Stimulated activated CD4-positive, alpha-beta T cell treated with anti-CD3 and anti-CD28 coated beads, Interleukin-1b, Interleukin-23, amount 100 ng/mL, for 1 hour (primary cell): ENCODE measurements at regions not wholly inside any gene's neighbourhood (a gene's known extent, or its start where the extent isn't known, plus 50 kb on each side); places are given as distances from the start of the nearest gene placed in this dataset.

Experiments
- DNase-seq, 2 donors: peaks; one replicate each; pipeline ENCODE4 v3.0.0-alpha.2; 2020; ENCODE audit warnings: low read depth in 2 of 2

DNA sequence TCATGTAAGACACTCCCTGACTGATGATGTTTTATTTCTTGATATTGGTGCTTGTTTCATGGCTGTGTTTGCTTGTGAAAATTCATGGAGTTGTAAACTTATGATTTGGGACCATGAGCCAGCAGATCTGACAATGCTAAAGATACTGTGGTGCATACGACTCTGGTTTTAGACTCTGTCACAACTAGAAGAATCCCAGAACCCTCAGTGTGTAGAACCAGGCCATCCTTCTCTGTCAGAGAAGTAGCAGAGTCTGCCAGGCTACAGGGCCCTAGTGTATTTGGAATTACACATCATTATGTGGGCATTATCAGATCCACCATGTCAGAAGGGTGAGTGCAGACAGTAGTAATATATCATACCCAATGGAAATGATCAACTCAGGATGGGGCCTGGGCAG lies 209.8 kb upstream of the POU2AF2 start:
- DNase-seq, result no peak

DNA sequence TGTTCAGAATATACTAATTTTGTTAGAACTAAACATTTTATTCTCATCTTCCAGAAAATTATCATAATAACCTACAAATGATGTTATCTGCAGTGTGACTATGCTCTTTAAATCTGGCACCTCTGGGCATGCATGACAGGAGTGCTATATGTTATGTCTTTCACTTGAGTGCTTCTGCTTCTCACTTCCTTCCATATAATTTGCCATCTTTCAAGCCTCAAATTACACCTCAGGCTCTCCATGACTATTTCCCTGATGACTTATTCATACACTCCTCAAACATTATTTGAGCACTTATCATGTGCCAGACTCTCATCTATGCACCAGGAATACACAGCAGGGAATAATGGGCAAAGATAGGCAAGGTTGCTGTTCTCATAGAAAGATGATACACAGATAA lies 219.3 kb upstream of the POU2AF2 start:
- DNase-seq, result no peak

DNA sequence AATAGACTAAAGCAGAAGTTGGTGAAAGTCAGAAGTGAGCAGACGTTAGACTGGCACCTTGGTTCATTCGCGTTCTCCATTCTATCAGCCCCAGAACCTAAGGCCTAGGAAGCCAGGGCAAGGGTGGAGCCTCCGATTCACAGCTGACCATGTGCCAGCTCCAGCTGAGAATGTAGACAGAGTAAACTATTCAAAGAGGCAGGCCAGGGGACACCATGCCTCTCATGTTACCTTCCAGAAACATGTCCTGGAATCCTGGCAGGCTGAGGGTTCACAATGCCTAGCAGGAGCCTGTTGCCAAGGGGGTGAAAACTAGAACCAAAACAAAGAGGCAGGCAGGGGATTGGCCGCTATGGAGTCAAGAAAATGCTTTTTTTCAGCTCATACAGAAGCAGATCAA lies 224.4 kb upstream of the POU2AF2 start:
- DNase-seq, result no peak

GRCh38 chr11:111019871-111020670 lies 225.5 kb upstream of the POU2AF2 start:
- DNase-seq, result no peak

- no peak for DNase-seq
These were observed 226.1 kb upstream of the POU2AF2 start for GRCh38 chr11:111019451-111019850.

- no peak for DNase-seq
These were observed 227.0 kb upstream of the POU2AF2 start for GRCh38 chr11:111018566-111018965.

DNA sequence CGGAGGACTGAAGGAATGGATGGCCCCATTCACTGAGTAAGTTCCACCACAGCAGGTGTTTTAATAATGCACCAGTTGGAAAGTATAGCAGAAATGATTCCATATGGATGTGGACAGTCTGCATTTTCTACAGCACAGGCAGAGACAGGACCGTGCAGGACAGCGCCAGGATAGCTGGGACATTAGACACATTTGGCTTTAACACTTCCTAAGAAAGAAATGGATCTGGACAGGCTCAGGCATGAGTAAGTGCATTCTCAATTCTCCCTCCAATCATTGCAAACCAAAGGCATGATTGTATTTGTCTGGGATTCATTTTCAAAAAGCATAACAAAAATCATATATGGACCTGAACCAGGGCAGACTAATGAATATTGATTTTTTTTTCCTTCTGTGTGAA lies 233.0 kb upstream of the POU2AF2 start:
- no peak for DNase-seq

DNA sequence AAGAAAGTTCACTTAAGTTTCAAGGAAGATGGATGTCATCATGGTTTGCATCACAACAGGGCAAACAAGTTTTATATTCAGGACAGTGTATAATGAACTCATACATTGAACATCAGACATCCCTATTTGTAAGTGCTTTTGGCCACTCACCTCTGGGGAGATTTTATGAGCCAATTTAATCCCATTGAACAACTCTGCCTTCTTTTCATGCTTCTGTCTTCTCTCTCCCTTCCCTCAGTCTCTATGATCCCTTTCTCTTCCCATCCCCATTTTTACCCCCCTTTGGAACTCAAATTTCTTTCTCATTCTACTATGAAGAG lies 234.3 kb upstream of the POU2AF2 start:
- DNase-seq, result no peak

DNA sequence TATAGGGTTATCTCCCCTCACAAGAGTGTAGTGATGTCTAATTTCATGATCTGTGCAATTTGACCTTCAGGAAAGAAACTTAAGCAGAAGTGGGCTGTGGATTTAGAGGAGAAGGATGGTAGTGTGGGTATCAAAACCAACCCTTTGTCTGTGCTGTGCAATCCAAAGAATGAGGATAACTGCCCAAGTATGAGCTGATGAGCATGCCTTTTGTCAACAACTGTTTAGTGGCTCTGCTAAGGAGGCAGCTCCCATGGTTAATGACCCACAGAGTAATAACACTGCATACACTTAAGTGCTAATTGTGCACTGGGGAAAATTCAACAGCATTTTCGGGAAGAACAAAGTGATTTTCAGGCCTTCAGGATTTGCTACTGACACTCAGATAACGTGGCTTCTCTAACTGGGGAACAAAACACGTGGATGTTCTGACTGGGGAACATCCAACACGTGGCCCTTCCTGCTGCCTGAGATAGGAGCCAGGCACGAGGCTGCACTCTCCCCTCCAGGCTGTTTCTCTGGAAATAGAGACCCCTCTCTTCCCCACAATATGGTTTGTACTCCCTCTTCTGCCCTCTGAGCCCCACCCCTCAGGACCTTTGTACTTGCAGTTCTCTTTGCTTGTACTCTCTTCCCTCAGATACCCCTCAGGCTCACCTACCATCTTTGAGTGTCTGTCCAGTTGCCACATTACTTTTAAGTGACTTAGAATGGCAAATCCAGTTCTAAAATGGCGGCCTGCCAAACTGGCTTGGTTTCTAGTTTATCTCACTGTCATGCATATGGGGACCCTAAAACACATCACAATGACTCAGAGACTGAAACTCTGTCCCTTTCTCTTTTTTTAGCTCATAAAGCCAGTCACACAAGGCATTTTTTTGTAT lies 234.9 kb upstream of the POU2AF2 start:
- DNase-seq, result no peak

GRCh38 chr11:111006227-111006626 lies 239.3 kb upstream of the POU2AF2 start:
- no peak for DNase-seq

DNA sequence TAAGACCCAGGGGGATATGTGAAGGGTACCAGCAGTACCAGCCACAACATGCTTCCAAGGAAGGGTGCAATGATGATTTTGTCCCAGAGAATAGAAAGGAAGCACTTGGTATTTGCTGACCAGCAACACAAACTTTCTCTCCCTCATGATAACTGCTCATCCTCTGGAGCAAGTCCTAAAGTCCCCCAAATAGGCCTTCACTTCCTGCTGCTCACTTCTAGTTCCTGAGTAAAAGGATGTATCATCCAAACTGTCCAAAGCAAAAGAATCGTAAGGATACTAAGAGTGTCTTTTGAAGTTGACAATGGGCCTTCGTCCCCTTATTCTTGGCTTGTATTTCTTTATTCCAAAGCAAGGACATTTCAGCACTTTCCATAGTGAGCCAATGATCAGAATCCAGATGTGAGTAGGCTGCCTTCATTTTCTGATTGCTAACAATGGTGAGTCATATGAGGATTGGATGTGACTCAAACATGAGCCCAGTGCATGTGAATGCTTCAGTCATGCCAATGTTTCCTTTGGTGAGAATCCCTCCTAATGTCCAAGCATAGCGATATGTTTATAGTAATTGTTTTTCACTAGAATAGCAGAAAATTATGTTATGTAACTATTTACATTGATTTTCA lies 243.4 kb upstream of the POU2AF2 start:
- DNase-seq, result no peak

GRCh38 chr11:111001081-111001430 lies 244.5 kb upstream of the POU2AF2 start:
- no peak for DNase-seq

GRCh38 chr11:111000400-111001080 lies 245.0 kb upstream of the POU2AF2 start:
- DNase-seq, result no peak

GRCh38 chr11:110992481-110992880 lies 253.0 kb upstream of the POU2AF2 start:
- DNase-seq, result no peak

- DNase-seq, result no peak
These were observed 253.7 kb upstream of the POU2AF2 start for GRCh38 chr11:110991661-110992355.

DNA sequence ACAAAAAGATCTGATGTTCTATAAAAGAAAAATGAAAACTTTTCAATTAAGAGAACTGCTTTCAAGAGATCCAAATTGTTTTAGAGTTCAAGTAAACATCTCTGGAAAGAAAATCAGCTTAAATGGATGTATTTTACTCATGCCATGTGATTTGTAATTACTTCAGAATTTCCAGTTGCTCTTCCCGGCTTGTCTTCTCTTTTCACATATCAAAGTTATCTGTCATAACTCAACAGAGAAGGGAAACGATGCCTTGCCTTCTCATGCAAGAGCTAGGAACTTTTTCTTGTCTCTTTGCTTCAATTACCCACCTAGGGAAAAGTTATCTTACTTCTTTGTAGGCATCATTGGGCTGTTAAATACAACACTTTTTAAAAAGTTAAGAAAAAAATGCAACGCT lies 255.2 kb upstream of the POU2AF2 start:
- no peak for DNase-seq

DNA sequence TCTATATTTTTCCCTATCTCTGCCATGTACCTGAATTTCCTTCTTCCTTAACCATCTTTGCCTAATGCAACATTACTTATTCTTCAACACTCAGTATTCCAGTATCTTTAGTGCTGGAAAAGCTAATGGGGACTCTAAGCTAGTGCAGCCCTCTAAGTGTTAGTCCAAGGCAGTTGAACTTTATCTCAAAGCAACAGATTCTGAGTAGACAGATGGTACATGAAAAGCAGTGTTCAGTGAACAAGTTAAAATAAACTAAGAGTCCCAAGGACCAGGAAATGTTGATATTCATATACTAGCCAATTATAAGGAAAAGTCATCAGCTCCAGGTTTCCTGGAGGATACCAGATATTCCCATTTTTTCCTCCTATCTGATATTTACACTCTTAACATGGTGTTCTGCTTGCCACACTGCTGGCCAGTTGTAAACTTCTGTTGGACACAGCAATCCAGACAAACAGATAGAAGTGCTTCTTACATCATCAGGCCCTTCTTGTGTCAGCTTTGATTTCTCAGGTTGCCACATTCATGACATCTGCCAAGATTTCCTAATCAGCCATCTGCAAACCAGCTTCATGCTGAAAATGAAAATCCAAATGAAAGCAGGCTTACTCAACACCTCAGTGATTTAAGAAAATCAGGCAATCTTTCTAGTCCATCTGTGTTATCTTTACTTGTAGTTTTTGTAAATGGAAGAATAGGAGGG lies 255.9 kb upstream of the POU2AF2 start:
- DNase-seq, result no peak

DNA sequence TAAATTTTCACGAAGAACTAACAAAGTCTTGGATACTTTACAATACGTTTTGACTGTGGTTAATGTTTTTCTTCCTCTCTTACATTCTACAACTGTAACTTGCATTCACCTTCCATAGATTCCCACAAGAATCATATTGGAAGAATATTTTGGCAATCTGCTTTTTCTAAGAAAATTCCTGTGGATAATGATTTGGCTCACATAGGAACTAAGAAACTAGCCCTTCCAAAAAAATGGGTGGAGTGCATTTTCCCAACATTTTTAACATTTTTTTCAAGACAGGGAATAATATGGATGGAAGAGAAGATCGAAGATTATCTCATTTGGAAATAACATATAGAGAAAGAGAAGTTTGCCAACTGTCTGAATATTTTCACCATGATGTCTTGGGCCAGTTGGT lies 256.9 kb upstream of the POU2AF2 start:
- DNase-seq, result no peak

GRCh38 chr11:110986016-110986415 lies 259.5 kb upstream of the POU2AF2 start:
- DNase-seq, result no peak

- DNase-seq, result no peak
These were observed 260.0 kb upstream of the POU2AF2 start for GRCh38 chr11:110985547-110985946.

GRCh38 chr11:110984693-110985092 lies 260.8 kb upstream of the POU2AF2 start:
- no peak for DNase-seq
